Activated CD4-positive, alpha-beta T cell treated with anti-CD3 and anti-CD28 coated beads for 36 hours (primary cell): ENCODE measurements at regions not wholly inside any gene's neighbourhood (a gene's known extent, or its start where the extent isn't known, plus 50 kb on each side); places are given as distances from the start of the nearest gene placed in this dataset.

ENCODE experiments used
- ATAC-seq: fragments of 200-7000 bp; cut with Tn5 transposase; one replicate; pipeline ENCODE4 v1.10.0; 2021; ENCODE audit warnings: mild to moderate bottlenecking, moderate library complexity
- CTCF ChIA-PET: fragments of 350-600 bp; sonication (Branson Sonifier 250); formaldehyde crosslinking; loops from one replicate; lab custom pipeline; 2021; ENCODE audit warnings: antibody characterized with exemption; lab: Charles Lee
- POLR2A ChIA-PET: fragments of 350-600 bp; sonication (Branson Sonifier 250); formaldehyde crosslinking; loops from one replicate; lab custom pipeline; 2021; ENCODE audit warnings: antibody characterized with exemption, inconsistent platforms; lab: Charles Lee
- DNase-seq: peaks from one replicate; pipeline ENCODE4 v3.0.0-alpha.2; 2020
- H3K27ac Mint-ChIP-seq: one replicate; pipeline ENCODE4 v1.8.0; 2021; ENCODE audit warnings: mixed read lengths
- H3K27me3 Mint-ChIP-seq: one replicate; pipeline ENCODE4 v1.8.0; 2021; ENCODE audit warnings: mixed read lengths
- H3K36me3 Mint-ChIP-seq: one replicate; pipeline ENCODE4 v1.8.0; 2021; ENCODE audit warnings: low read depth, mixed read lengths
- H3K4me1 Mint-ChIP-seq: one replicate; pipeline ENCODE4 v1.8.0; 2021; ENCODE audit warnings: mixed read lengths
- H3K4me3 Mint-ChIP-seq: one replicate; pipeline ENCODE4 v1.8.0; 2021; ENCODE audit warnings: mild to moderate bottlenecking, moderate library complexity, mixed read lengths
- H3K9me3 Mint-ChIP-seq: one replicate; pipeline ENCODE4 v1.8.0; 2021; ENCODE audit warnings: low read depth, mixed read lengths
- intact Hi-C, 2 experiments: fragments of 100-400 bp; cut with DNase I in 1 of 2; cut with micrococcal nuclease in 1 of 2; formaldehyde crosslinking; loops; one replicate each; pipeline versions ENCODE4 v1.14.2 to v1.15.1; 2022 to 2024; cut with DNase I, micrococcal nuclease

- intact Hi-C loops: no loop called here
- no peak for ATAC-seq
- H3K27ac Mint-ChIP-seq: no peak overlapping the region
- ChIA-PET POLR2A (no interaction called here), CTCF (no interaction called here)
- no peak for DNase-seq
- H3K27me3 Mint-ChIP-seq: peaks cover 4% of the 10 kb centered on the region
- no peak overlapping the region for H3K4me3 Mint-ChIP-seq
- no peaks in the 10 kb centered on the region for H3K9me3 Mint-ChIP-seq
- H3K36me3 Mint-ChIP-seq: no peaks in the 10 kb centered on the region
- H3K4me1 Mint-ChIP-seq: peaks cover 3% of the 10 kb centered on the region
Measured at GRCh38 chr2:239609162-239609561, 208.3 kb upstream of the HDAC4 start.

GRCh38 chr2:239608723-239609122 lies 207.9 kb upstream of the HDAC4 start:
- POLR2A ChIA-PET: no interaction called here
- Mint-ChIP-seq H3K27me3 (peaks cover 4% of the 10 kb centered on the region), H3K4me1 (peaks cover 3% of the 10 kb centered on the region), H3K36me3 (no peaks in the 10 kb centered on the region), H3K9me3 (no peaks in the 10 kb centered on the region), H3K27ac (no peak overlapping the region), H3K4me3 (no peak overlapping the region)
- no peak for ATAC-seq
- CTCF ChIA-PET: no interaction called here
- DNase-seq: no peak
- intact Hi-C loops: no loop called here

- ChIA-PET POLR2A (no interaction called here), CTCF (no interaction called here)
- Mint-ChIP-seq H3K9me3 (no peaks in the 10 kb centered on the region), H3K27ac (no peak overlapping the region), H3K4me1 (peaks cover 3% of the 10 kb centered on the region), H3K27me3 (peaks cover 4% of the 10 kb centered on the region), H3K36me3 (no peaks in the 10 kb centered on the region), H3K4me3 (no peak overlapping the region)
- intact Hi-C loops: no loop called here
- DNase-seq: no peak
- ATAC-seq: no peak
Measured at GRCh38 chr2:239608260-239608659, 207.4 kb upstream of the HDAC4 start.

GRCh38 chr2:239607517-239608191 lies 206.8 kb upstream of the HDAC4 start:
- DNase-seq (no peak), ATAC-seq (no peak)
- no peaks in the 10 kb centered on the region for H3K9me3 Mint-ChIP-seq
- no peak overlapping the region for H3K27ac Mint-ChIP-seq
- intact Hi-C loops: no loop called here
- no peak overlapping the region for H3K4me3 Mint-ChIP-seq
- CTCF ChIA-PET: no interaction called here
- peaks cover 4% of the 10 kb centered on the region for H3K27me3 Mint-ChIP-seq
- POLR2A ChIA-PET: no interaction called here
- no peaks in the 10 kb centered on the region for H3K36me3 Mint-ChIP-seq
- H3K4me1 Mint-ChIP-seq: peaks cover 5% of the 10 kb centered on the region

- Mint-ChIP-seq H3K27ac (no peak overlapping the region), H3K27me3 (peaks cover 4% of the 10 kb centered on the region), H3K9me3 (no peaks in the 10 kb centered on the region), H3K4me3 (no peak overlapping the region), H3K36me3 (no peaks in the 10 kb centered on the region), H3K4me1 (peaks cover 10% of the 10 kb centered on the region)
- DNase-seq (no peak), ATAC-seq (no peak)
- ChIA-PET CTCF (no interaction called here), POLR2A (no interaction called here)
- intact Hi-C loops: no loop called here
Measured at GRCh38 chr2:239606741-239607516, 206.1 kb upstream of the HDAC4 start.

GRCh38 chr2:239605976-239606375 lies 205.2 kb upstream of the HDAC4 start:
- intact Hi-C loops: no loop called here

GRCh38 chr2:239605409-239605808 lies 204.6 kb upstream of the HDAC4 start:
- ATAC-seq: no peak
- CTCF ChIA-PET: interaction anchor here (1.3 to 1.5 kb wide), 2 partner anchors 14 to 21 kb away, joined by 3 read pairs; no protein-coding TSS in a partner anchor
- no peak overlapping the region for H3K27ac Mint-ChIP-seq
- no peak for DNase-seq
- H3K9me3 Mint-ChIP-seq: no peaks in the 10 kb centered on the region
- H3K27me3 Mint-ChIP-seq: peaks cover 4% of the 10 kb centered on the region
- H3K4me1 Mint-ChIP-seq: peaks cover 14% of the 10 kb centered on the region
- no peak overlapping the region for H3K4me3 Mint-ChIP-seq
- intact Hi-C loops: no loop called here
- POLR2A ChIA-PET: no interaction called here
- H3K36me3 Mint-ChIP-seq: no peaks in the 10 kb centered on the region

More at GRCh38 chr2:239605976-239606375, 205.2 kb upstream of the HDAC4 start:
- Mint-ChIP-seq H3K36me3 (no peaks in the 10 kb centered on the region), H3K4me1 (peaks cover 14% of the 10 kb centered on the region), H3K9me3 (no peaks in the 10 kb centered on the region), H3K27ac (no peak overlapping the region), H3K27me3 (peaks cover 4% of the 10 kb centered on the region), H3K4me3 (no peak overlapping the region)
- ChIA-PET CTCF (interaction anchor here (1.3 to 1.5 kb wide), 2 partner anchors 13 to 20 kb away, joined by 3 read pairs; no protein-coding TSS in a partner anchor), POLR2A (no interaction called here)
- DNase-seq (no peak), ATAC-seq (no peak)

- CTCF ChIA-PET: interaction anchor here (1.3 to 1.5 kb wide), 2 partner anchors 15 to 21 kb away, joined by 3 read pairs; no protein-coding TSS in a partner anchor
- POLR2A ChIA-PET: no interaction called here
Measured at GRCh38 chr2:239604861-239605260, 204.0 kb upstream of the HDAC4 start.

GRCh38 chr2:239603411-239604356 lies 202.9 kb upstream of the HDAC4 start:
- ChIA-PET POLR2A (no interaction called here), CTCF (interaction anchor here (0.7 kb wide), 1 partner anchor 814 kb away, joined by 3 read pairs; no protein-coding TSS in a partner anchor)
- Mint-ChIP-seq H3K27ac (no peak overlapping the region), H3K36me3 (no peaks in the 10 kb centered on the region), H3K27me3 (peaks cover 4% of the 10 kb centered on the region), H3K4me1 (peaks cover 14% of the 10 kb centered on the region), H3K9me3 (no peaks in the 10 kb centered on the region), H3K4me3 (no peak overlapping the region)
- no peak for DNase-seq
- no peak for ATAC-seq
- intact Hi-C loops: no loop called here

More at GRCh38 chr2:239604861-239605260, 204.0 kb upstream of the HDAC4 start:
- peaks cover 4% of the 10 kb centered on the region for H3K27me3 Mint-ChIP-seq
- peaks cover 14% of the 10 kb centered on the region for H3K4me1 Mint-ChIP-seq
- no peaks in the 10 kb centered on the region for H3K36me3 Mint-ChIP-seq
- H3K27ac Mint-ChIP-seq: no peak overlapping the region
- intact Hi-C loops: no loop called here
- no peak for DNase-seq
- no peak for ATAC-seq
- H3K4me3 Mint-ChIP-seq: no peak overlapping the region
- H3K9me3 Mint-ChIP-seq: no peaks in the 10 kb centered on the region

GRCh38 chr2:239602290-239603282 lies 201.8 kb upstream of the HDAC4 start:
- POLR2A ChIA-PET: no interaction called here
- ATAC-seq (peak; percentile 61), DNase-seq (no peak)
- H3K4me1 Mint-ChIP-seq: peaks cover 14% of the 10 kb centered on the region
- intact Hi-C loops: no loop called here
- no peak overlapping the region for H3K27ac Mint-ChIP-seq
- CTCF ChIA-PET: interaction anchor here (0.7 kb wide), 2 partner anchors 8 to 406 kb away, joined by 3 read pairs; no protein-coding TSS in a partner anchor
- no peaks in the 10 kb centered on the region for H3K36me3 Mint-ChIP-seq
- no peak overlapping the region for H3K4me3 Mint-ChIP-seq
- no peaks in the 10 kb centered on the region for H3K9me3 Mint-ChIP-seq
- peaks cover 3% of the 10 kb centered on the region for H3K27me3 Mint-ChIP-seq
